NCI-H2107 (cell line): ENCODE measurements at regions not wholly inside any gene's neighbourhood (a gene's known extent, or its start where the extent isn't known, plus 50 kb on each side); places are given as distances from the start of the nearest gene placed in this dataset.

ENCODE experiments used
- DNase-seq: peaks from one replicate; lab custom pipeline; 2025; lab: John Stamatoyannopoulos, UW

DNA sequence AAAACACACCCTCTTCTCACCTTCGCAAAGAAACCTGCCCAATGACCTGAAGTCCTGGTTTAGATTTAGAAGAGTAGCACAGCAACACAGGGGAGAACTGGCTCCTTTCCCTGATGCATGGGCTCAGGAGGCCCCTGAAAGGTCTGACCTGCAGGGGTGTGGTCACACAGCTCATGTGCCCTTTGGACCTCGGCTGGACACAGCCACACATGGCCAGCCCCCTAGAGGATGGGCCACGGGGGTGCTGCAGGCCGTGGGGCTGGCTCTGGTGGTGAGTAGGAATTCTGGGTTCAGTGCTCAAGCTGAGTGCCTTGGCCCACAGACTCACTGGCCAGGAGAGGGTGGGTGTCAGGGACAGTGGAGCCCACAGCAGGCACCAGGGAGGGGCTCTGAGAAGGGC lies 118.5 kb upstream of the ADCY1 start:
- DNase-seq, result no peak

DNA sequence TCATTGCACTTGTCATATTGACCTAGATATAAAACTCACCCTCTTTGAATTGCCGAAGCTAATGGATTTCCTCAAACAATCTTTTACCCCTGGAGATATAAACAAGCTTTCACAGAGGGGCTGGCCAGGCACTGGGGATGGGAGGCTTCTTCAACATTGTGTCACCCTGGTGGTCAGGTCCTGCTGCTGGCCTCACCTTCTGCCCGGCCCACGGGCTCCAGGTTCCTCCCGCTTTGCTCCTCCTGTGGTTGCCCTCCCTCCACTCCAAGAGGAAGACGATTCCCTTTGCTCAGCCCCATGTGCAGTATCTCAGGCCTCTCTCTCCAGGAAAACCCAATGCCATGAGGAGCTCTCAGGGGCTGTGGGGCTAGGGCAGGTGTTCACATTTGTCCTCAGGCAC lies 118.1 kb upstream of the ADCY1 start:
- DNase-seq, result no peak

DNA sequence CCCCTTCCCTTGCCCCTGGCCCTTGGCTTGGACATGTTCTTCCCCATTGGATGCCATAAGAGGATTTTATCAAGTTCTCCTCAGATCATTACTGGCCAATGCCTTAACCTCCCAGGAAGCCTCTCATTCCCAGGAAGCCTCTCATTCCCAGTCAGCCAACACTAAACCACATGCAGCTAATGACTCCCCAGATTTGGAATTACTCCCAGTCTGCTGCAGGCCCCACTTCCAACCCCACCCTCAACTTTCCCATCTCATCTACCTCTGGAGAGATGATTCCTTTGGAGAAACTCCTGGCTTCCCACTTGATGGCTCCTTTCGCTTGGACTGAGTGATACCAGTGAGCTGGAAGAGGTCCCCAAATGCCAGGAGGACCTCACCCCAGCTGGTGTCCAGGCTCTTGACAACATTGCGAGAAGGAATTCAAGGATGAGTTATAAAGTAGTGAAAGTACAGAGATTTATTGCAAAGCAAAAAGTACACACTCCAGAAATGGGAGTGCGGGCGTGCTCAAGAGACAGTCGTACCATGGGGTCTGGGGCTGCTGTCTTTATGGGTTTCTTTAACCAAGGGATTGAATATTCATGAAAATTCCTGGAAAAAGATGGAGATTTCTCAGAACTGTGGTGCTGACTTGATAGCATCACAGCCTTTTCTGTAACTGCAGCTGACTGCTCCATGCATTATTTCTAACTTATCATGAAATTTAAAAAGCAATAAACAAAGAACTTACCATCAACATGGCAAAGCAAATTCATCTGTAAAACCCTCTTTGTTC lies 117.2 kb upstream of the ADCY1 start:
- no peak for DNase-seq

DNA sequence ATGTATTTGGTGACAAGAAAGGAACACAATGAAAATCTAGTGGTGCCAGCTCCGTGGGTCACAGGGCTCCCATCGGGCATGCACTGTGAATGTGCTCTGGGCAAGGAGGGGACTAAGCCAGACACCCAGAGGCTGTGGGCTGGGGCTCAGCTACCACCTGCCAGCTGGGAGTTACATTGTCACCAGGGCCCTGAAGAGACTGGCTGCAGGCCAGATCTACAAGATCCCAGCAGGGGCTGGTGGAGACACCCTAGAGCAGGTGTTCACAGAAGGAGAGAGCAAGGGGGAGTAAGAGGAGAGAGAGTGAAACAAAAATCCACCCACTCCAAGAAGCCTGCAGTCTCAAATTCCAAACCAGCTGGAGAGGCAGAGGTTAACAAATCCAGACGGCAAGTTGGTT lies 116.6 kb upstream of the ADCY1 start:
- DNase-seq, result peak; percentile 82

DNA sequence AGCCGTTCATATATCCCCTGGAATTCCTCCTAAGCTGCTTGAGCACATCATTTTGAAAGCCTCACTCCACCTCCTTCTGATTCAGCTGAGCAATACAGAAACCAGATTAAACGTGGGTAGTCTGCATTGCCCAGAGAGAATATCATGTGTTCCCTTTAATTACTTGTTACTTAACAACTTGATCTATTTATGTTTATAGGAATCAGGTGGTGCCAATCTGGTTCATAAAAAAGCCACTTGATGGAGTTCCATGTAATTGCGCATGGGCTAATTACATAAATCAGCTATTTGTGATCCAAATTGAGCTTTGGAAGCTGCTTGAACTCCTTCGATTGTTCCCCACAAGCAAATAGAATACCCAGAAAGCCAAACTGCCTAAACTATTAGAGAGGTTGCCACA lies 114.7 kb upstream of the ADCY1 start:
- no peak for DNase-seq

DNA sequence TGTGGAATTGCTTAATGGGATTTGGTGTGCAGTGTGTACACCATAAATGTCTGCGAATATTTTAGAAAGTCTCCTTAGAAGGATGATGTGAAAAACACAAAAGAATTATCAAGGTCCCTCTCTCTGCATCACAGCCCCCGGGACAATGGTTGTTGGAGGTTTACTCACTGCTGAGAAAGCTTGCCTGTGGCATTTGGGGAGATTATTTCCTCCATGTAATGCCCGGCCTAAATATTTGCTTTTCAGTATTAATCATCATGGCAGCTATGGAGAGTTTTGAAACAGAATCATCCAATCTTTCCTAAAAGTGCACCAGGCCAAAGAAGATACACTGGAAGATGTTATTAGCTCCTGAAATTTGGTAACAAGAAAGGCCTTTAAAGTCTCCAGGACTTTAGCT lies 113.8 kb upstream of the ADCY1 start:
- no peak for DNase-seq

DNA sequence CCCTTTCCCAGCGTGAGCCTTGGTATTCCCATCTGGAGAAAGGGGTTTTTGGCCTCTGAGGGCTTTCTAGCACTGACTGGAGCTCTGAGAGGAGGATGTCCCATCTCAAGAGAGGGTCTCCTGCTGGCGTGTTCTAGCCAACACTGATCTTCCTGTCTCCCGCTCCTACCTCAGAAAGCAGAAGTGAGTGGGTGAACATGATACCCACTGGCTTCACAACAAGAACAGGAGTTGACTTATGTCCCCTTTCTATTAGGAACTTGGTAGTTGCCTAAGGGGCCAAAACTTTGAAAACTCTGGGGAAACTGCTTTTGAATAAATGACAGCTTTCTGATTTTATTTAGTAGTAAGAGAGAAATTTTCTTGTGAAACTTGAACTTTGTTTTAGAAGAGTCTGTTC lies 113.1 kb upstream of the ADCY1 start:
- no peak for DNase-seq

DNA sequence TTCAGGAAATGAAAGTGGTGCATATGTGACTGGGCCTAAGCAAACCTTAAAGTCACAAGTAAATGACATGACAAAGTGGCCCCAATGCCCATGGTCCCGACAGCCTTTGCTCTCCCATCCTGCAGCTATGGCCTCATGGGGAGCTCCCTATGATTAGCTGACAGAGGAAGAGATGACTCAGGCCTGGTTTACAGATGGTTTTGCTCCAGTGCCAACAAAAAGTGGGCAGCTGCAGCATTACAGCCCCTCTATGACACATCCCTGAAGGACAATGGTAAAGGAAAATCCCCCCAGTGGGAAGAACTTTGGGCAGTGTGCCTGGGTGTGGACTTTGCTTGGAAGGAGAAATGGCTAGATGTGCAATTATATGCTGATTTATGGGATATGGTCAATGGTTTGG lies 105.1 kb upstream of the ADCY1 start:
- DNase-seq, result no peak

DNA sequence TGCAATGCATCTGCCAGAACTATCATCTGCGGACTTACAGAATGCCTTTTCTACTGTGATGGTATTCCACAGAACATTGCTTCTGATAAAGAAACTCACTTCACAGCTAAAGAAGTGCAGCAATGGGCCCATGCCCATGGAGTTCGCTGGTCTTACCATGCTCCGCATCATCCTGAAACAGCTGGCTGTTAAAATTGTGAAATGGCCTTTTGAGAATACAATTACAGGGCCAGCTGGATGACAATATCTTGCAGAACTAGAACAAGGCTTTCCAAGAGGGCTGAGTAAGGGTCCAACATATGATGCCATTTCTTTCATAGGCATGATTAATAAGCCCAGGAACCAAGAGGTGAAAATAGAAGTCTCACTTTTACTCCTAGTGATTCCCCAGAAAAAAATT lies 104.1 kb upstream of the ADCY1 start:
- no peak for DNase-seq

DNA sequence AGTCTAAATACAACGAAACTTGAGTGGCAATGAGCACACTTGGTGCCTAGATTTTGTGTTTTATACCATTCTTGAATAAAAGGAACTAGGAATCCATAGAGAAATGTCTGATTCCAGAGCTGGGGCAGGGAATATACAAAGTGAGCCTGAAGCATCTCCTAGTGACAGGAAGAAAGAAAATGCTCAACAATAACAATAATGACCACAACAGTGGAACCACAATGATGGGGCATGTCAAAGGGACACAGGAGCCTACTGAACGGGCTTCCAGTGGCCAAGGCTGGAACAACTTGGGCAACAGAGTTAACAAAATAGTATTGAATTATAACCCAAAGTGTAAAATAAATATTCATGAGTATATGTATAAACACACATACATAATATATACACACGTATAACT lies 94.4 kb upstream of the ADCY1 start:
- no peak for DNase-seq

DNA sequence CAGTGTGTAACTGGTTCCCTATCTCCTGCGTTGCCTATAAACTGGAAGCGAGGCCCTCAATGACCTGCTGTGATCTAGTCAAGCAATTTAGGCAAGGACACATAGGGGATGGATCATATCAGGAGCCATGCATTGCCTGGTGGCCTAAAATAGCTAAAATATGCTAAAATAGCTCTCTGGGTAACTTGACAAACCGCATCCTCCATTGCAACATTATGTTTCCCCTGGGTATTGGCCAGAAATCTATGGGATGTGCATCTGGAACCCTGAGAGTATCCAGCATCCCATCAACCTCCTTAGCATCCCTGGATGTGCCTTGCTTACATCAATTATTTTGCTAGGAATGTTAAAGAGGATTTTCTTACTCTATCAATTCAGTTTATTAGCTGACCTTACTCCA lies 91.7 kb upstream of the ADCY1 start:
- no peak for DNase-seq

DNA sequence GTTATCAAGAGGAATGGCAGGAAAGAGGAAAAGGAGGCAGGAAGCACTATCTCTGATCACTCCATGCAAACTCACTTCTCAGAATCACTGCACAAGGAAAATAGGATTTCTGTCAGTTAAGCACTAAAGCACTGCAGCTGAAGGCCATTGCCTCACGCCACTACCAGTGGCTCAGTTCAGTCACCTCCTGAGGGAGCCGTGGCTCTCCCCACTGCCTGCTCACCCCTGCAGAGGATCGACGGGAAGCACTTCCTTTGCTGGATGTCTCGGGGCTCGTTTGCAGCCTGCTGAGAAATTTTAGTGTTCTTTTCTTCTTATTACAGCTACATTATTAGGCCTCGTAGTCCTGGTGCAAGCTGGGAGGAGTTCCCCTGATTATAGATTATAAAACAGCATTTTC lies 90.1 kb upstream of the ADCY1 start:
- DNase-seq, result no peak

DNA sequence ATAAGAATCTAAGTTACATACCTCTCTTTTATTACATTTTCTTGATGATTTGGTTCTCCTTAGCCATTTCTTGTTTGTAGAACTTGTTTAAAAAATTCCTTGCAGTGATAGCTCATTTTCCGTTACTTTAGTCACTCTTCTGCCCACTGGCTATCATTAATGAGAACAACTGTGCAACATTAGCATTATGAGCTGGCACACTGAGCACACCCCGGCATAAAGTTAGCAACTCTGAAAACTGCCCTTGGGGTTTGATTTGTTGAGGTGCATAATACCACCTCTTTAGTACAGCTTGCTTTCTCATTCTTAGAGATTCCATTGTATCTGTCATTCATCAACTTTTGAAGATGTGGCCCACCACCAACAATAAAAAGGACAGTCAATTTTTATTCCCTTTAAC lies 87.6 kb upstream of the ADCY1 start:
- DNase-seq, result no peak

DNA sequence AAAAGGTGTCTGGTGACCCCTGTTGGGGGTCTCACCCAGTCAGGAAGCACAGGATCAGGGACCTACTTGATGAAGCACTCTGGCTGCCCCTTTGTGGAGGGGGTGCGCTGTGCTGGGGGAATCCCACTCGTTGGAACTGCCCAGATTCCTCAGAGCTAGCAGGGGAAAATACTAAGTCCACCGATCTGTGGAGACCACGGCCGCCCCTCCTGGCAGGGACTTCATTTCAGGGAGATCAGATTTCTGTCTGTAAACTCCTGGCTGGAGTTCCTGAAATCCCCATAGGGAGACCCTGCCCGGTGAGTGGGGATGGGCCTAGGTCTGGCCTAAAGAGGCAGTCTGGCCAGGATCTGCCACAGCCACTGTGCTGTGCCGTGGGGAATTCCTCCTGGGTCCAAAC lies 79.3 kb upstream of the ADCY1 start:
- DNase-seq, result no peak

DNA sequence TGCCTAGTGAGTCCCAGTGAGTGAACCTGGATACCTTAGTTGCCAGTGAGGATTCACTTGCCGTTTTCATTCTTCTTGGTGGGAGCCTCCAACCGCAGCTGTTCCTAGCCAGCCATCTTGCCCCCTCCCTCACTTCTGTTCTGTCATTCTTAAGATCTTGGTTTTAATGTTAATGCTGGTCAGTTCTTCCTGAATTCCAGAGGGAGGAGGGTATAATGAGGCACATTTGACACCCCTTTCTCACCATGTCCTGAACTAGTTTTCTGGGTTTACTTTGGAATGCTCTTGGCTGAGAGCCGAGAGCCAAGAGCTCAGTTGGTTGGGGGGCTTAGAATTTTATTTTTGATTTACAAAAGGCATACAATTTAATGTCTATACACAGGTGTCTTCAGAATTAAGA lies 78.5 kb upstream of the ADCY1 start:
- DNase-seq, result no peak

DNA sequence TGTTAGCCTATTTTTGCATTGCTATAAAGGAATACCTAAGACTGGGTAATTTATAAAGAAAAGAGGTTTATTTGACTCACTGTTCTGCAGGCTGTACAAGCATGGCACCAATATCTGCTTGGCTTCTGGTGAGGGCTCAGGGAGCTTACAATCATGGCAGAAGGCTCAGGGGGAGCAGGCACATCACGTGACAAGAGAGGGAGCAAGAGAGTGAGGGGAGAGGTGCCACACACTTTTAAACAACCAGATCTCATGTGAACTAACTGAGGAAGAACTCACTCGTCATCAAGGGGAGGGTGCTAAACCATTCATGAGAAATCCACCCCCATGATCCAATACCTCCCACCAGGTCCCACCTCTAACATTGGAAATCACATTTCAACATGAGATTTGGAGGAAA lies 73.9 kb upstream of the ADCY1 start:
- DNase-seq, result no peak

DNA sequence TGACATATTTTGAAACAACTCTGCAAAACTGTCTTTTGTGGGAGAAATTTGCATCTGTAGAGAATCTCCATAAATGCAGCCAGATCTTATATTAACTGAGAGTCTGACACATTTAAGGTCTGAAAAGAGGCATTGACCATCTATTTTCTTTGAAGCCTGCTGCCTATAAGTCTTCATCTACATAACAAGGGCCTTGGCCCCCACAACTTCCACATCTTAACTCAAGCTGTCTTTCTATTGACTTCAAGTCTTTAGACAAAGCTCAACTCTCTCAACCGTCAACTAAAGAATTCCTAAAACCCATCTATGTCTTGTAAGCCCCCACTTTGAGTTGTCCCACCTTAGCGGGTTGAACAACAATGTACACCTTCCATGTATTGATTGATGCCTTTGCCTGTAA lies 72.4 kb upstream of the ADCY1 start:
- DNase-seq, result no peak

DNA sequence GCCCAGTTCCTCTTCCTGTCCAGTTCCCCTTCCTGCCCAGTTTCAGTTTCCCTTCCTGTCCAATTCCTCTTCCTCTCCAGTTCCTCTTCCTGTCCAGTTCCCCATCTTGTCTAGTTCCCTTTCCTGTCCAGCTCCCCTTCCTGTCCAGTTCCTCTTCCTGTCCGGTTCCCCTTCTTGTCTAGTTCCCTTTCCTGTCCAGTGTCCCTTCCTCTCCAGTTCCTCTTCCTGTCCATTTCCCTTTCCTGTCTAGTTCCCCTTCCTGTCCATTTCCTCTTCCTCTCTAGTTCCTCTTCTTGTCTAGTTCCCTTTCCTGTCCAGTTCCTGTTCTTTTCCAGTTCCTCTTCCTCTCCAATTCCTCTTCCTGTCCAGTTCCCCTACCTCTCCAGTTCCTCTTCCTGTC lies 68.1 kb upstream of the ADCY1 start:
- DNase-seq, result no peak

DNA sequence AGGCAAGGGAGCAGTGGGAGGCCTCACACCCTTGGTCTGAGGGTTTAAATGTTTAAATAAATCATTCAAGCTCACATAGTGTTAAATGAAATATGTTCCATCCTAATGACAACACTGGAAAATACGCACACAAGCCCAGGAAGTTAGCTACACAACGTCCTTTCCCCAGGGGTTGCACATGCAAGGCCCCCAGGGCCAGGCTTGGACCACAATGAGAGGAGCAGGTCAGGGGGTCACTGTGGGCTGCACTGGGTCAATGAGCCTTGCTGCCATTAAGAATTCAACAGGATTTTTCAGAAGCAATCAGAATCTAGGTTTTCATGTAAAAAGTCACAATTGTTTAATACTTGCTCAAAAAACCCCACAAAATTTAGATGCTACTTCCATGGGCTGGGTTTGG lies 64.9 kb upstream of the ADCY1 start:
- DNase-seq, result no peak

DNA sequence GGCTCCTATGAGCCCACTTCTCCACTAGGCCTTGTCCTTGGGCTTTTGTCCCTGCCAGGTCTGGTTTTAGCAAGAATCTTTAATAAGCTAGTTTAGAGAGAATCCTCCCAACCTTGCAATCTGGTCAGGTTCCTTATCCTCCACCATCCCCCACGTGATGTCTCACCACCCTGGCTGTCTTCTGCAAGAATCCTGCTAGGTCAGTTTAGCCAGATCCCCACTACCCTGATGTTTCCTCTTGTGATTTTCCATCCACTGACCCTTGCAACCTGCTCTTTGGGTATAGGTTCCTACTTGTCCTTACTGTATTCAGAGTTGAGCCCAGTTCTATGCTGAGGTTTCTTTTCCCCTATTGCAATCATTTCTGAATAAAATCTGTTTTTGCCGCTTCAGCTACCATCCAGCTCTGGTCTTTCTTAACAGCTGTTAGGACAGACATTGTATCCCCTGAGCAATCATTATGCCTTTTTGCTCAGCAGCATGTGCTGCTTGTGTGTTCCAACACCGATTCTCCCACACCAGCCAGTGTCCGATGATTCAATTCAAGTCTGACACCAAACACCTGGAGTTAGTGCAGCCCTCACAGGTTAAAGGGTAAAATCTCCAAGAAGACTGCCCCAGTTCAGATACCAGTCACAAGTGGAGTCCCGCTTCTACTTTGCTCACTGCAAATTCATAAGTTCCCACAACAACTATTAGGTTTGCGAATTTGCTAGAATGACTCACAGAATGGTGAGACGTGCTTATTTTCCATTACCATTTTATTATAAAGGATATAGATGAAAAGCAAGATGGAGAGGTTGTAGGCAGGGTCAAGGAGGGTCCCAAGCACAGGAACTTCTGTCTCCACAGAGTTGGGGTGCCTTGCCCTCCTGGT lies 62.2 kb upstream of the ADCY1 start:
- no peak for DNase-seq

DNA sequence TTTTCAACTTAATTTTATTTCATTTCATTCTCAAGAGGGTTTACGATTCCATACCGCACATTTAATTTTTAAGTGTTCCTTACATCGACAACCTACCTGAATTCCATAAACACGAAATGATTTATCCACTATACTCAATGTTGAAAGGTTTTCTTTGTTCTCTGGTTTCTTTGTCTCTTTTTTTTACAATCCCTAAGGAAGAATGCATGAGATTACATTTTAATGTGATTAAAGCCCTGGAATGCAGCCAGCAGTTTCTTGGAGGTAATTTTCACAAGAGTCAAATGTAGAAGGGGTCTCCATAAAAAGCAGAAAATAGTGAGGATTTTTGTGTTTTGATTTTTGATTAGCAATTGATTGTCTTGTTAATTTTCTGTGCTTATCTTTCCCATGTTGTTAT lies 59.2 kb upstream of the ADCY1 start:
- DNase-seq, result no peak

DNA sequence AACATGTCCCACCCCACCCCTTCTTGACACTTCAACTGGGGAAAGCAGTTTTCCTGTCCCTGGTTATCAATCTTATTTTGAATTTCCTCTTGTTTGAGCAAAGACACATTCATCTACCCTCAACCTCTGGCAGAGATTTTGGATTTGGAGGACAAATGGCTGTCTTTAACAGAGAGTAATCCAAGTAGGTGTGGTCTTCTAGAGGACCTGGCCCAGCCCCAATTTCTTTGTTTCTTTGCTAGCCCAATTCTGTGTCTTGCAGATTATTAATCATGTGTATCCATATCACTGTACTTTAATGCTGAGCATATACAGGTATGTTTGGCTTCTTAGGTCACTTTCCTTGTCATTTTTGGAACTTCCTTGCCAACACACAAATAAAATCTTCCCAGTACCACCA lies 58.8 kb upstream of the ADCY1 start:
- DNase-seq, result no peak
